ENCODE measurements at regions not wholly inside any gene's neighbourhood (a gene's known extent, or its start where the extent isn't known, plus 50 kb on each side); places are given as distances from the start of the nearest gene placed in this dataset.
"Not testable (repeated sequence)": the region's sequence is repeated elsewhere in the genome, so short reads cannot be mapped to it uniquely, and the experiment has no call there.

- TF ChIP-seq POLR2A, POLR2AphosphoS5, EP300 (IDR thresholded peaks at IDR 0.05): not testable (repeated sequence)
- TF ChIP-seq, protein P1, sequence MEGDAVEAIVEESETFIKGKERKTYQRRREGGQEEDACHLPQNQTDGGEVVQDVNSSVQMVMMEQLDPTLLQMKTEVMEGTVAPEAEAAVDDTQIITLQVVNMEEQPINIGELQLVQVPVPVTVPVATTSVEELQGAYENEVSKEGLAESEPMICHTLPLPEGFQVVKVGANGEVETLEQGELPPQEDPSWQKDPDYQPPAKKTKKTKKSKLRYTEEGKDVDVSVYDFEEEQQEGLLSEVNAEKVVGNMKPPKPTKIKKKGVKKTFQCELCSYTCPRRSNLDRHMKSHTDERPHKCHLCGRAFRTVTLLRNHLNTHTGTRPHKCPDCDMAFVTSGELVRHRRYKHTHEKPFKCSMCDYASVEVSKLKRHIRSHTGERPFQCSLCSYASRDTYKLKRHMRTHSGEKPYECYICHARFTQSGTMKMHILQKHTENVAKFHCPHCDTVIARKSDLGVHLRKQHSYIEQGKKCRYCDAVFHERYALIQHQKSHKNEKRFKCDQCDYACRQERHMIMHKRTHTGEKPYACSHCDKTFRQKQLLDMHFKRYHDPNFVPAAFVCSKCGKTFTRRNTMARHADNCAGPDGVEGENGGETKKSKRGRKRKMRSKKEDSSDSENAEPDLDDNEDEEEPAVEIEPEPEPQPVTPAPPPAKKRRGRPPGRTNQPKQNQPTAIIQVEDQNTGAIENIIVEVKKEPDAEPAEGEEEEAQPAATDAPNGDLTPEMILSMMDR (IDR thresholded peaks at IDR 0.05): not testable (repeated sequence)
Measured at GRCh38 chr3:144749536-144750253, 778.1 kb downstream of the DIPK2A start.
